Mucosa of rectum (tissue), 2 donors: ENCODE measurements at regions not wholly inside any gene's neighbourhood (a gene's known extent, or its start where the extent isn't known, plus 50 kb on each side); places are given as distances from the start of the nearest gene placed in this dataset.

ENCODE experiments used
- H3K27ac ChIP-seq, 2 donors: one replicate each; pipeline ENCODE4 v1.7.0; 2013; ENCODE audit warnings: inconsistent platforms in 2 of 2, low read depth in 2 of 2, low read length in 2 of 2
- H3K27me3 ChIP-seq, 2 donors: one replicate each; pipeline ENCODE4 v1.7.0; 2013; ENCODE audit warnings: low read length in 2 of 2; ENCODE audit not compliant: control insufficient read depth in 2 of 2, insufficient read depth in 2 of 2
- H3K36me3 ChIP-seq, 2 donors: one replicate each; pipeline ENCODE4 v1.7.0; 2013; ENCODE audit warnings: low read length in 2 of 2; ENCODE audit not compliant: control insufficient read depth in 2 of 2, insufficient read depth in 2 of 2
- H3K4me1 ChIP-seq, 2 donors: one replicate each; pipeline ENCODE4 v1.7.0; 2013; ENCODE audit warnings: low read length in 2 of 2, mild to moderate bottlenecking in 1 of 2; ENCODE audit not compliant: control insufficient read depth in 2 of 2, insufficient read depth in 2 of 2
- H3K4me3 ChIP-seq, 2 donors: one replicate each; pipeline ENCODE4 v1.7.0; 2013; ENCODE audit warnings: low read length in 2 of 2
- H3K9ac ChIP-seq, 2 donors: one replicate each; pipeline ENCODE4 v1.7.0; 2013; ENCODE audit warnings: low read length in 2 of 2, low read depth in 1 of 2, mild to moderate bottlenecking in 1 of 2
- H3K9me3 ChIP-seq, 2 donors: one replicate each; pipeline ENCODE4 v1.7.0; 2013; ENCODE audit warnings: low read length in 2 of 2; ENCODE audit not compliant: control insufficient read depth in 2 of 2
- donor health status: healthy.
- donor health status: Normal muscosa, but diverticular disease.

GRCh38 chr6:21996425-21997118, 300.3 kb downstream of the PRL start:
- Histone ChIP-seq H3K27ac (no peak overlapping the region), H3K9me3 (no peaks in the 10 kb centered on the region), H3K4me3 (no peak overlapping the region), H3K36me3 (no peaks in the 10 kb centered on the region), H3K4me1 (no peaks in the 10 kb centered on the region), H3K27me3 (no peaks in the 10 kb centered on the region), H3K9ac (no peak overlapping the region)

- no peaks in the 10 kb centered on the region for H3K36me3 ChIP-seq
- H3K4me3 ChIP-seq: no peak overlapping the region
- H3K9me3 ChIP-seq: no peaks in the 10 kb centered on the region
- H3K27me3 ChIP-seq: no peaks in the 10 kb centered on the region
- no peak overlapping the region for H3K9ac ChIP-seq
- H3K4me1 ChIP-seq: no peaks in the 10 kb centered on the region
- H3K27ac ChIP-seq: no peak overlapping the region
Measured at GRCh38 chr6:21997119-21998037, 299.5 kb downstream of the PRL start.

DNA sequence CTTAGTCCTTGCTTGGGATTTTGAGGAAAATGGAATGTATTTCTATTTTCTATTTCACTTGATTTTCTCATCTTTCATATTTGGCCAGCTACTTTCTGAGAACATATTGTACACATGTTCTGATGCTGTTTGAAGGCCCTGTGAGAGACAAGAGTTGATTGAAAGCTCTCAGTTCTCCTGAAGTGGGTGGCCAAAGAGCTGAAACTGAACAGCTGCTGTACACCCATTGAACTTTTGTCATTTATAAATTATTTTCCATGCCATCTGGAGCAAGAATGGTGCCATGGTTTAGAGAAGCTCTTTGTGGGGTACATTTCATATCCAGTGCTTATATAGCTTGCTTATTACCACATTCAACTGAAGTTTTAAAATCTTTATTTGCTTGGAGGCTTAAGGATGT, 298.3 kb downstream of the PRL start:
- no peaks in the 10 kb centered on the region for H3K36me3 ChIP-seq
- no peaks in the 10 kb centered on the region for H3K27me3 ChIP-seq
- no peaks in the 10 kb centered on the region for H3K4me1 ChIP-seq
- no peak overlapping the region for H3K4me3 ChIP-seq
- no peaks in the 10 kb centered on the region for H3K9me3 ChIP-seq
- no peak overlapping the region for H3K9ac ChIP-seq
- H3K27ac ChIP-seq: no peak overlapping the region

GRCh38 chr6:21999012-21999528, 297.8 kb downstream of the PRL start:
- Histone ChIP-seq H3K27me3 (no peaks in the 10 kb centered on the region), H3K27ac (no peak overlapping the region), H3K9me3 (no peaks in the 10 kb centered on the region), H3K4me3 (no peak overlapping the region), H3K36me3 (no peaks in the 10 kb centered on the region), H3K4me1 (no peaks in the 10 kb centered on the region), H3K9ac (no peak overlapping the region)

GRCh38 chr6:21999741-22000140, 297.1 kb downstream of the PRL start:
- Histone ChIP-seq H3K27me3 (no peaks in the 10 kb centered on the region), H3K36me3 (no peaks in the 10 kb centered on the region), H3K9ac (no peak overlapping the region), H3K4me3 (no peak overlapping the region), H3K27ac (no peak overlapping the region), H3K9me3 (no peaks in the 10 kb centered on the region), H3K4me1 (no peaks in the 10 kb centered on the region)

DNA sequence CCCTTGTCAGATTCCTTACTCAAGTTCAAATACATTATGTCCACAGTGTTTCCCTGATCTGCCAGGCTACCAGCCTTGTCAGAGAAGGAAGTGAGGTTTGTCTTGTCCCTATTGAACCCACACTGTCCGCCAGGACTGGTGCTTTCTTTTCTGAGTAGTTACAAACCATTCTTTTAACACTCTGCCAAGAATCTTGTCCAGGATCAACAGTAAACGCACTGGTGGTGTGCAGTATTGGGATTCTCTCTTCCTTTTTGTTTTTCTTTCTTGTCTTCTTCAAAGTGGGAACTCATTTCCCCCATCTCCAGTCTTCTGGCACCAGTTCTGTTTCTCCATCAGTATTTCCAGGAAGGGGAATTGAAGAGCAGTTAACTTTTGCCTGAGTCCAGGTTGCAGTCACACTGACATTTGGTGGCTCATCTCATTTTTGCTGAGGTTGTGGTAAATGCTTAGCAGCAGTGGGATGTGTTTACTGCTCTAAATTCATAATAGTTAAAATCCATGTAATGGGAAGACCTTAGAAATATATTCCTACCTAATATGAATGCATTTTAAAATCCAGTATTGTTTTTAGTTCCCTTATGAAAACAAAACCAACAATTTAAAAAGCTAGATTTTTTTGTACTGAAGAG, 295.3 kb downstream of the PRL start:
- Histone ChIP-seq H3K27me3 (no peaks in the 10 kb centered on the region), H3K9me3 (no peaks in the 10 kb centered on the region), H3K4me3 (no peak overlapping the region), H3K36me3 (no peaks in the 10 kb centered on the region), H3K27ac (no peak overlapping the region), H3K9ac (no peak overlapping the region), H3K4me1 (no peaks in the 10 kb centered on the region)

- Histone ChIP-seq H3K4me1 (no peaks in the 10 kb centered on the region), H3K36me3 (no peaks in the 10 kb centered on the region), H3K4me3 (no peak overlapping the region), H3K9ac (no peak overlapping the region), H3K27ac (no peak overlapping the region), H3K27me3 (no peaks in the 10 kb centered on the region), H3K9me3 (no peaks in the 10 kb centered on the region)
Measured at GRCh38 chr6:22003287-22003686, 293.5 kb downstream of the PRL start.

- no peak overlapping the region for H3K9ac ChIP-seq
- no peak overlapping the region for H3K4me3 ChIP-seq
- no peaks in the 10 kb centered on the region for H3K27me3 ChIP-seq
- H3K9me3 ChIP-seq: no peaks in the 10 kb centered on the region
- no peak overlapping the region for H3K27ac ChIP-seq
- no peaks in the 10 kb centered on the region for H3K4me1 ChIP-seq
- no peaks in the 10 kb centered on the region for H3K36me3 ChIP-seq
Measured at GRCh38 chr6:22006795-22007194, 290.0 kb downstream of the PRL start.

- H3K4me1 ChIP-seq: no peaks in the 10 kb centered on the region
- no peak overlapping the region for H3K27ac ChIP-seq
- no peak overlapping the region for H3K4me3 ChIP-seq
Measured at GRCh38 chr6:22007469-22007868, 289.4 kb downstream of the PRL start.

More at GRCh38 chr6:22007469-22007868, 289.4 kb downstream of the PRL start:
- no peak overlapping the region for H3K9ac ChIP-seq
- no peaks in the 10 kb centered on the region for H3K36me3 ChIP-seq
- H3K27me3 ChIP-seq: no peaks in the 10 kb centered on the region
- H3K9me3 ChIP-seq: no peaks in the 10 kb centered on the region
